ENCODE measurements at regions not wholly inside any gene's neighbourhood (a gene's known extent, or its start where the extent isn't known, plus 50 kb on each side); places are given as distances from the start of the nearest gene placed in this dataset.
A peak's percentile ranks its signal among the peaks of the same experiment; 100 is the strongest.

DNA sequence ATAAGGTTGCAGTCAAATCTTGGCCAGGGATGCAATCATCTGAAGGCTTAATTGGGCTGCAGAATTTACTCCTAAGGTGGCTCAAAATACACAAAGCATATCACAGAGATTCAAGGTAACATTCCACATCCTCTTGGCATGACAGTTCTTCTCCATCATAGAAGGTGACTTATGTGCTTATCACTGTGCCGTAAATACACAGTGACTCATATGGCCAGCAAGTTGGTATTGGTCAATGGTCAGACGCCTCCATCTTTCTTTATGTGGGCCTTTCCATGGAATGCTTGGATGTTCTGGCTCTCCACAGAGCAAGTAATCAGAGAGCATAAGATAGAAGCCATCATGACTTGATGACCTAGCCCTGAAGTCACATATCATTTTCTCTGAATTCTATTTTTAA lies 168.8 kb upstream of the ST8SIA2 start:
- no peak for DNase-seq (ENCODE audit: low read depth in 3 of 3)

DNA sequence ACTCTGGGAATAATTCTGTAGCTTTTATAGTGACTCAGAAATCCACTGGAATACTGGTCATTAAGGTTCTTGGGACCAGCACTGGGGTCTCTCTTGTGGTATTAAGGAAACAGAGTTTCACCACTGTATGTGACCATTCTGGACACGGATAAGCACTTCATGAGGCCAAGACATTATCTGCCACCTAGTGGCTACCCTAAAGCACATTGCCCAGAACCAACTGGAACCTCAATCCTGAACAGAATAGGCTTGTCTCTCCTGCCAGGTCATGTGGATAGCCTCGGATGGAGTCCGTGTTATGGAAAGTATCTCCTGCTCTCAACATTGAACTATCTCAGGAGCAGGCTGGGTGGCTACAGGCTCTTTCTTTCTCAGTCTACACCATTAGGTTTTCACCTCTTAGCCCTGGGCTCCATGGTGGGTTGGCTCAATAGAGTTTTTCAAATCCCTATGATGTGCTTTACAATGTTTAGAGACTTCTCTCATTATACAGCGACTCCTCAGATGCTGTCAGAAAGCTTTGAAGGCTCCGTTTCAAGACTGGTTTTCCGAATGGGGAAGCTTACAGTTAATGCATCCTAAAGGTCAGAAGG lies 167.6 kb upstream of the ST8SIA2 start:
- no peak for DNase-seq (ENCODE audit: low read depth in 3 of 3)

GRCh38 chr15:92228830-92229229 lies 164.9 kb upstream of the ST8SIA2 start:
- DNase-seq (ENCODE audit: low read depth in 3 of 3) = no peak

GRCh38 chr15:92231461-92231860 lies 162.2 kb upstream of the ST8SIA2 start:
- DNase-seq (ENCODE audit: low read depth in 3 of 3) = no peak

GRCh38 chr15:92232317-92232716 lies 161.4 kb upstream of the ST8SIA2 start:
- no peak for DNase-seq (ENCODE audit: low read depth in 3 of 3)

DNA sequence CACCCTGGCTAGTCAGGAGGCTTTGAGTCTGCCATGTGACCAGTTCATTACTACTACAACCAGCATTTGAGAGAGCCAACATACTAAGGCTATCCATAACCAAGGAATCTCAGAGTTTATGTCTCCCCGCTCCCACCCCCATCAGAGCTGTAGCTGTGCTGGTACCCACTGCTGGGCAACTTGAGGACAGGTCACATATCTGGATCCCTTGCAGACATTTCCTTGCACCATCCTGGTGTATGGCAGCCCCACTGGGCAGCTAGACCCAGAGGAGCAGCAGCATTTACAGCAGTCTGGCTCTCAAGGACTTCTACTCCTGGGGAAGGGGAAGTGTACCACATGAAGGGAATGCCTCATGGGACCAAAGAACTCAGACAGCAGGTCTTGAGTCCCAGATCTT lies 160.8 kb upstream of the ST8SIA2 start:
- no peak for DNase-seq (ENCODE audit: low read depth in 3 of 3)

GRCh38 chr15:92243227-92243626 lies 150.5 kb upstream of the ST8SIA2 start:
- no peak for DNase-seq (ENCODE audit: low read depth in 3 of 3)

- no peak for DNase-seq (ENCODE audit: low read depth in 3 of 3)
Measured at GRCh38 chr15:92244703-92245102, 149.0 kb upstream of the ST8SIA2 start.

DNA sequence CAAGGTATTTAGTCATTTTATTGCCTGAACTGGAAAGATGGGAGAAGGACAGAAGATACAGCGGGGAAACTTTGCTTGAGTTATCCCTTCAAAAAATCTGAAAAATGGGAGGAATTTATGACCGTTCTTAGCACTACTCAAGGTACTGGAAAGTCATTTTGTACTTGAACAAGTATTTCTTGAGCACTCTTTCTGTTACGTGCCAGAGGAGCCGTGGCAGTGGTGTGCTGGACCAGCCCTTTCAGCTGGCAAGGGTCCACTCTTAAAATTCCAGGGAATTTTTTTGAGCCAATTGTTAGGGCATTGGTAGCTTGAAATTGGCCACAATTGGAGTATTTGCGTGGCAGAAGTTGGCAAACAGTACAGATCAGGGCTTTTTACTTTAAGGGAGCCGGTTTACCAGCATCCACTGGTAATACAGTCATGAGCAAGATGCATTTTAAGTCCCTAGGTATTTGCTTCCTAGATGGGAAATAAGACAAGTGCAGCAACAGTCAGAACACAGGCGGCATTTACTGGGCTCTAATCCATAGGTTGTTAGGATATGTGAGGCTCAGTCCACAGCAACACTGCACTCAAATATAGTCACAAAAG lies 145.9 kb upstream of the ST8SIA2 start:
- no peak for DNase-seq (ENCODE audit: low read depth in 3 of 3)

DNA sequence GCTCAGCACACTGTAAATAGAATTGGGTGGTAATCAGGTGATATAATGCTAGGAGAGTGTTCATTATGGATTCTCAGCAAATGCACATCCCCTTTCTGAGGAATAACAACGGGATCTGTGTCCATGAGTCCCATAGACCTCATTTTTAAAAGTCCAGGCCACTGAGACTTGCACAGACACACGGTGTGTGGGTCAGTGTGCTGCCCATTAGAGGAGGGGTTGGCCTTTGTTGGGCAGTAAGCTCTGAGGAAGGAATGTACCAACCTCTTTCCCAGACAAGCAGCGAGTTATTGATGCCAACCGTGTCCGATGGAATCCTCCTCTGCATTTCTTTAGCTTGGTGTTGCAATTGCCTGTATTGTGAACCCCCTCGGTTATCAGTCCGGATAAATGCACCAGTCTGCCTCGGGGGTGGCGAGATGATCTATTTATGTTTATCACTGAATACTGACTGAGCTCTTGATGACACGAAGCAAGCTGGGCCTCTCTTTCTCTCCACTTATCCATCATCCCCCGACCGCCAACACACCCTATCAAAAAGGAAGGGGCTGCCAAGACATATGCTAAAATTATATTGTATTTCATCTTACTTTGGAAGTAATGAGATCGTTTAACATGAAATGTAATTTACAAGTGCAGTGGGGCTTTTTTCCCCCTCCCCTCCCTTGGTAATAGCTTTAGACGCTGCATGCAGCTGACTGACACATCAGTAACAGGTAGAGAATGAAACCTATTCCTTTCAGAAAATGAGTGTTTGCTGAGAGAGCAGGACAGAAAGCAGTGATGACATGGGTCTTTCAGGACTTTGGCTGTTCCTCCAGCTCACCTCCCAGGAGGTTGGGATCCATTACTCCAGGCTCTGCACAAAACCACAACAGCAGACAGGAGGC lies 126.6 kb upstream of the ST8SIA2 start:
- no peak for DNase-seq (ENCODE audit: low read depth in 3 of 3)

DNA sequence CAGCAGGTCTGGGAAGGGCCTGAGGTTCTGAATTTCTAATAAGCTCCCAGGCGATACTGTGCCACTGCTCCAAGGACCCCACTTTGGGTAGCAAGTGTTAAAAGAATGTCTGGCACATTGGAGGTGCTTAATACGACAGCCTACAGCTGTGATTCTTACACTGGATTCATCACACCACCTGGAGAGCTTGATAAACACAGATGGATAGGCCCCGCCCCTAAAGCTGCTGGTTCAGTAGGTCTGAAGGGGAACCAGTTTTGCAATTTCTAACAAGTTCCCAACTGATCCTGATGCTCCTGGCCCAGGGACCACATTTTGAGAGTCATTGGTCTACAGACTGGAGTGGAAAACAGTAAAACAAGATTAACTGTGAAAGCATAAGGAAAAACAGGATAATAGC lies 124.8 kb upstream of the ST8SIA2 start:
- no peak for DNase-seq (ENCODE audit: low read depth in 3 of 3)

- no peak for DNase-seq (ENCODE audit: low read depth in 3 of 3)
Measured at GRCh38 chr15:92271179-92271578, 122.5 kb upstream of the ST8SIA2 start.

DNA sequence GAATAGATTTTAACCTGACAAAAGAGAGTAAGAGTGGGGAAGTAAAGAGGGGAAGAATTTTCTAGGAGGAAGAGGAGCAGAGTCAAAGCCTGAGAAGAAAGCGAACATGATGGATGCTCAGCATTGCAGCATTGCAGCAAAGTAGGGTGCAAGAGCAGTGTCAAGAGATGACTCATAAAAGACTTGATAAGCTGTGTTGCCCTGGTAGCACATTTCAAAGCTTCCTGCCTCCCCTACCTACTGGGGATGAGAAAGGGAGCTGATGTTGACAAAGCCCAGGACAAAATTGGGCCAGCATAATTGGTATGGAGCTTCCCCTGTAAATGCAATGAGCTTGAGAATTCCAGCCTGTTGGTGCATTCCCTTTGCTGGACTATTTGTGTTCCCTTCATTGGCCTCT lies 121.6 kb upstream of the ST8SIA2 start:
- no peak for DNase-seq (ENCODE audit: low read depth in 3 of 3)

DNA sequence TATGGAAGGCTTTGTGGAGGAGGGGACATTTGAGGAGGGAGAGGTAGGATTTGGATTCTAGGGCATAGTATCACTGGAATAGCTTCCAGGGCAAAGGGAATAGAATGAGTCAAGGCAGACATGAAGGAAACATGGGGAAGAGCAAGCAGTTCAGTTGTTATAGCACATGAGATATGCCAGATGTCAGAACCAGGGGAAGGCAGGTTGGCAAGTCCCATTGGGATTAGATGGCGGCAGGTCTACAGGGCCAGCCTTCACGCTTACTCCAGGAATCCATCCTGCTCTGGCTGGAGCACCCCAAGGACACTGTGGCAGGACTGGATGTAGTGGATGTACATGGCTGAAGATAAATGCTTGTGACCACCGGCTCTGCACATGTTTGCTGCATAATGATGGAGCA lies 120.4 kb upstream of the ST8SIA2 start:
- DNase-seq (ENCODE audit: low read depth in 3 of 3) = no peak

GRCh38 chr15:92273723-92274122 lies 120.0 kb upstream of the ST8SIA2 start:
- no peak for DNase-seq (ENCODE audit: low read depth in 3 of 3)

GRCh38 chr15:92277776-92278175 lies 115.9 kb upstream of the ST8SIA2 start:
- peak in 2 of 3 donors; percentile 1 for DNase-seq (ENCODE audit: low read depth in 3 of 3)

DNA sequence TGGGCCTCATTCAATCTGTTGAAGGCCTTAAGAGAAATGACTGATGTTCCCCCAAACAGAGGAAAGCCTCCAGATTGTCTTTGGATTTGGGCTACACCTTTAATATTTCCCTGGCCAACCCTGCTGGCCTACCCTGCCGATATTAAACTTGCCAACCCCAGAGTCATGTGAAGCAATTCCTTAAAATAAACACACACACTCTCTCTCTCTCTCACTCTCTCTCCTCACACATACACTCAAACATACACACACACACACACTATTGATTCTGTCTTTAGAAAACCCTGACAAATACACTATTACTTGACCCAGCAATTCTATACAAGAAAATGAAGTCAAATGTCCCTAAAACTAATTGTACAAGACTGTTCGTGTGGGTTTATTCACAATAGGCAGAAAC lies 109.9 kb upstream of the ST8SIA2 start:
- DNase-seq (ENCODE audit: low read depth in 3 of 3) = no peak

DNA sequence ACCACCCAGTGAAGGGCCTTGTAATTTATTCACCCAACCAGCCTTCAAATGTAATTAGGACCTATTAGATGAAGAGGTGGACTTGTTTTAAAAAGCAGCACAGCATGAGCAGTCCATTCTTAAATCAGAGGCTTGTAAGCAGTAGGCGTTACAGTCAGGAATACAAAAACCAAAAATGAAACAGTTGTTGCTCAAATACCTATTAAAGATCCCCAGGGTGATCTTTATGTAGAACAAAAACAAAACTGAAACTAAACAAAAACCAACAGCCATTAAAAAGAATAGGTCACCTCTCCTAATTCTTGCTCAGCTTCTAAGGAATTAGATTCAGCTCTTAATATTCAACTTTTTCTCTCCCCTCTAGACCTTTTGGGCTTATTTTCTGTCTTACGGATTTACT lies 104.9 kb upstream of the ST8SIA2 start:
- no peak for DNase-seq (ENCODE audit: low read depth in 3 of 3)

- no peak for DNase-seq (ENCODE audit: low read depth in 3 of 3)
Measured at GRCh38 chr15:92289733-92290132, 103.9 kb upstream of the ST8SIA2 start.

GRCh38 chr15:92290359-92290992 lies 103.2 kb upstream of the ST8SIA2 start:
- DNase-seq (ENCODE audit: low read depth in 3 of 3) = no peak

- DNase-seq (ENCODE audit: low read depth in 3 of 3) = no peak
Measured at GRCh38 chr15:92291900-92292299, 101.8 kb upstream of the ST8SIA2 start.

GRCh38 chr15:92294759-92295158 lies 98.9 kb upstream of the ST8SIA2 start:
- DNase-seq (ENCODE audit: low read depth in 3 of 3) = no peak
